Uterus (tissue), 3 donors: ENCODE measurements at regions not wholly inside any gene's neighbourhood (a gene's known extent, or its start where the extent isn't known, plus 50 kb on each side); places are given as distances from the start of the nearest gene placed in this dataset.

Source experiments
- DNase-seq, 2 donors: peaks; one replicate each; pipeline ENCODE4 v3.0.0-alpha.2; 2019 to 2020
- H3K27ac ChIP-seq, 2 donors: fragments of 200-600 bp; sonication (generic); 1 replicate in 1 of 2; 2 replicates in 1 of 2; pipeline ENCODE4 v1.5.1; 2016 to 2018
- H3K27me3 ChIP-seq, 2 donors: fragments of 200-600 bp; sonication (generic); one replicate each; pipeline ENCODE4 v1.5.1; 2018 to 2019; ENCODE audit warnings: control low read depth in 1 of 2
- H3K36me3 ChIP-seq, 2 donors: fragments of 200-600 bp; sonication (generic); one replicate each; pipeline ENCODE4 v1.5.1; 2019; ENCODE audit warnings: control low read depth in 1 of 2
- H3K4me1 ChIP-seq, 2 donors: fragments of 200-600 bp; sonication (generic); one replicate each; pipeline ENCODE4 v1.5.1; 2018 to 2019; ENCODE audit warnings: control low read depth in 1 of 2
- H3K4me3 ChIP-seq, 2 donors: fragments of 200-600 bp; sonication (generic); 1 replicate in 1 of 2; 2 replicates in 1 of 2; pipeline ENCODE4 v1.5.1; 2018 to 2019; ENCODE audit warnings: mild to moderate bottlenecking in 1 of 2
- H3K9me3 ChIP-seq, 2 donors: fragments of 200-600 bp; sonication (generic); one replicate each; pipeline ENCODE4 v1.5.1; 2019; ENCODE audit warnings: control low read depth in 1 of 2
- CTCF ChIP-seq, 4 experiments: fragments of 200-600 bp in 2 of 4; fragments of 450-650 bp in 2 of 4; sonication (generic) in 2 of 4; IDR thresholded peaks; one replicate each; pipeline ENCODE4 v1.5.1; 2016 to 2019; ENCODE audit warnings: antibody characterized with exemption in 4 of 4, mild to moderate bottlenecking in 2 of 4, moderate library complexity in 1 of 4
- POLR2A ChIP-seq, 2 donors: fragments of 450-650 bp; IDR thresholded peaks; one replicate each; pipeline ENCODE4 v1.6.1; 2016; ENCODE audit warnings: antibody characterized with exemption in 2 of 2, mild to moderate bottlenecking in 1 of 2, moderate library complexity in 1 of 2
- intact Hi-C: fragments of 100-400 bp; cut with DNase I; formaldehyde crosslinking; loops from one replicate; pipeline ENCODE4 v1.15.1; 2023; ENCODE audit warnings: low total_unique reads
- donor health status: DM: yes; HTN: yes; CAD: no.

- intact Hi-C loops, result no loop called here
- Histone ChIP-seq H3K9me3 (no peaks in the 10 kb centered on the region), H3K4me1 (no peaks in the 10 kb centered on the region), H3K27me3 (no peaks in the 10 kb centered on the region), H3K4me3 (no peak overlapping the region), H3K27ac (no peak overlapping the region), H3K36me3 (no peaks in the 10 kb centered on the region)
- no peak for TF ChIP-seq CTCF (IDR thresholded peaks at IDR 0.05)
- no peak for TF ChIP-seq POLR2A (IDR thresholded peaks at IDR 0.05)
- DNase-seq, result no peak
Observed at GRCh38 chr7:81079746-81080145, 160.9 kb upstream of the SEMA3C start.

- no peak overlapping the region for H3K27ac ChIP-seq
- H3K36me3 ChIP-seq, result no peaks in the 10 kb centered on the region
- H3K27me3 ChIP-seq, result no peaks in the 10 kb centered on the region
- H3K4me3 ChIP-seq, result no peak overlapping the region
- no peaks in the 10 kb centered on the region for H3K4me1 ChIP-seq
- no peak for DNase-seq
- TF ChIP-seq CTCF (IDR thresholded peaks at IDR 0.05) (no peak), POLR2A (IDR thresholded peaks at IDR 0.05) (no peak)
- no peaks in the 10 kb centered on the region for H3K9me3 ChIP-seq
- intact Hi-C loops, result no loop called here
Observed at GRCh38 chr7:81075150-81075549, 156.3 kb upstream of the SEMA3C start.

- Histone ChIP-seq H3K36me3 (no peaks in the 10 kb centered on the region), H3K27ac (no peak overlapping the region), H3K4me1 (no peaks in the 10 kb centered on the region), H3K4me3 (no peak overlapping the region), H3K9me3 (no peaks in the 10 kb centered on the region), H3K27me3 (no peaks in the 10 kb centered on the region)
- no peak for TF ChIP-seq POLR2A (IDR thresholded peaks at IDR 0.05)
- TF ChIP-seq CTCF (IDR thresholded peaks at IDR 0.05), result no peak
- intact Hi-C loops, result no loop called here
- no peak for DNase-seq
Observed at GRCh38 chr7:81074406-81074805, 155.6 kb upstream of the SEMA3C start.

- H3K4me1 ChIP-seq, result no peaks in the 10 kb centered on the region
- no peaks in the 10 kb centered on the region for H3K27me3 ChIP-seq
- TF ChIP-seq POLR2A (IDR thresholded peaks at IDR 0.05) (no peak), CTCF (IDR thresholded peaks at IDR 0.05) (no peak)
- intact Hi-C loops, result no loop called here
- H3K9me3 ChIP-seq, result no peaks in the 10 kb centered on the region
- no peak for DNase-seq
- no peaks in the 10 kb centered on the region for H3K36me3 ChIP-seq
- no peak overlapping the region for H3K27ac ChIP-seq
- H3K4me3 ChIP-seq, result no peak overlapping the region
Observed at GRCh38 chr7:81073931-81074251, 155.0 kb upstream of the SEMA3C start.

- H3K9me3 ChIP-seq, result no peaks in the 10 kb centered on the region
- TF ChIP-seq CTCF (IDR thresholded peaks at IDR 0.05), result no peak
- H3K36me3 ChIP-seq, result no peaks in the 10 kb centered on the region
- no peak overlapping the region for H3K4me3 ChIP-seq
- no peak overlapping the region for H3K27ac ChIP-seq
- H3K4me1 ChIP-seq, result no peaks in the 10 kb centered on the region
- intact Hi-C loops, result no loop called here
- DNase-seq, result no peak
- H3K27me3 ChIP-seq, result no peaks in the 10 kb centered on the region
Observed at GRCh38 chr7:81070956-81071355, 152.1 kb upstream of the SEMA3C start.
